Ectodermal cell (in vitro differentiated cells): ENCODE measurements at regions not wholly inside any gene's neighbourhood (a gene's known extent, or its start where the extent isn't known, plus 50 kb on each side); places are given as distances from the start of the nearest gene placed in this dataset.

ENCODE experiments used
- H3K27ac ChIP-seq: 2 replicates; pipeline ENCODE4 v1.7.0; 2013; ENCODE audit warnings: mild to moderate bottlenecking, low read depth, low read length; ENCODE audit not compliant: insufficient read depth, poor library complexity, severe bottlenecking
- H3K27me3 ChIP-seq: 2 replicates; pipeline ENCODE4 v1.7.0; 2013; ENCODE audit warnings: mild to moderate bottlenecking, low read length; ENCODE audit not compliant: insufficient read depth, control insufficient read depth, poor library complexity, severe bottlenecking
- H3K36me3 ChIP-seq: one replicate; pipeline ENCODE4 v1.7.0; 2013; ENCODE audit warnings: low read length; ENCODE audit not compliant: control insufficient read depth, insufficient read depth
- H3K4me1 ChIP-seq: one replicate; pipeline ENCODE4 v1.7.0; 2013; ENCODE audit warnings: low read length; ENCODE audit not compliant: control insufficient read depth, insufficient read depth
- H3K4me3 ChIP-seq: 2 replicates; pipeline ENCODE4 v1.7.0; 2013; ENCODE audit warnings: low read depth, low read length, control low read depth; ENCODE audit not compliant: insufficient read depth
- H3K9me3 ChIP-seq: 2 replicates; pipeline ENCODE4 v1.7.0; 2013; ENCODE audit warnings: mild to moderate bottlenecking, low read length, moderate library complexity; ENCODE audit not compliant: control insufficient read depth
- WGBS, 2 experiments: methylation state at CpG; one replicate each; pipeline ENCODE4 v1.1.7; 2013; ENCODE audit warnings: missing lambda C conversion rate in 2 of 2; 5-methylcytosine and 5-hydroxymethylcytosine counted together

DNA sequence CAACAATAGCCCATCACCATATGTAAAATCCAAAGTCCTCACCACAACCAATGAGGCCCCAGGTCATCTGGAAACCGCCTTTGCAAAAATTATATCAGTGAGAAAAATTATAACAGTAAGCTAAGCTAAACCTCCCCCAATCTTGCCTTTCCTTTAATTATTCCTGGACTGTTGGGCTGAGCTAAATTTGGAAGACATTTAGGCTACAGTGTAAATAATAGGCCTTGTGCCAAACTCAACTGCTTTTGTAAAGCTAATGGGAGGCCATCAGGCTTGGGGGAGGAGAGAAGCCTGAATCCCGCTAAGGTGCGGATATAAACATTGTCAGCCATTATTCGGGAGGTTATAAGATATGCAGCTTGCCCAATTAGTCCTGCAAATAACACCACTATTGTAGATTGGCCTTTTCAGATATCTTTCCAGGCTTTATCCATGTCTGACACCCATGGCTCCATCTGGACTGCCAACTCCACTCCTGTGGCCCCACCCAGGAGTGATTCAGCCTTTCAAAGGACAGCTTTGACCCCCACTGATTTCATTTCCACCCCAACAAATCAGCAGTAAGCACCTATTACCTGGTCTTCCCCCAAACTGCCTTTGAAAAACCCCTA, 53.0 kb upstream of the CA12 start:
- H3K9me3 ChIP-seq = no peaks in the 10 kb centered on the region
- no peaks in the 10 kb centered on the region for H3K27me3 ChIP-seq
- no peak overlapping the region for H3K27ac ChIP-seq
- WGBS, 2 experiments = 89 to 93% methylated on average over 4 of the region's 4 CpGs
- H3K4me3 ChIP-seq = no peak overlapping the region
- no peaks in the 10 kb centered on the region for H3K36me3 ChIP-seq
- H3K4me1 ChIP-seq = peaks cover 10% of the 10 kb centered on the region

DNA sequence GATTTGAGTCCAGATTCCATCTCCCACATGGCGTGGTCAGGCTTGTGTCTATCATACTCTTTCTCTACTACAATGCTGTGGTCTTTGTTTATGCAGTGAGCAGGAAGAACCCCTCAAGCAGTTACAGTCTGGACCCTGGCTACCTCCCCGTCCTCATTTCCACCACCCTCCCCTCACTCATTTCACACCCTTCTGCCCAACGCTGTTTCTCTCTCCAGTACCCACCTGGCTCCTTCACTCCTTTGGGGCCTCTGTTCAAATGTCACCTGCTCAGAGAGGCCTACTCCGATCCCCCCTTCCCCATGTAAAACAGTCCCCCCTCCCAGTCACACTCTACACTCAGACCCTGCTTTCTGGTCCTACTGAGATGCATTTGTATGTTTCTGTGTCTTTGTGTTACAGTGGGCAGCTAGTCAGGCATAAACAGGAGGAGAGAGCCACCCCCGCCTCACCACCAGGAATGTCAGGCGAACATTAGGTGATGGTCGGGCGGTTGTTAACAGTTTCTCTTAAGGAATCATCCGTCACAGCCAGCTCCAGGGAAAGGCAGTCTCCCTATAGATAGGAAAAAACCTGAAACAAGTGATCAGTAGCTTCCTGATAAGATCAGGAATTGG, 53.7 kb upstream of the CA12 start:
- Histone ChIP-seq H3K4me1 (peaks cover 10% of the 10 kb centered on the region), H3K9me3 (no peaks in the 10 kb centered on the region), H3K27ac (no peak overlapping the region), H3K27me3 (no peaks in the 10 kb centered on the region), H3K4me3 (no peak overlapping the region), H3K36me3 (no peaks in the 10 kb centered on the region)
- WGBS, 2 experiments = 92 to 95% methylated on average over 9 of the region's 9 CpGs

GRCh38 chr15:63436341-63436740, 54.7 kb upstream of the CA12 start:
- Histone ChIP-seq H3K4me3 (no peak overlapping the region), H3K27me3 (no peaks in the 10 kb centered on the region), H3K4me1 (peaks cover 10% of the 10 kb centered on the region), H3K36me3 (no peaks in the 10 kb centered on the region), H3K9me3 (no peaks in the 10 kb centered on the region), H3K27ac (no peak overlapping the region)
- WGBS, 2 experiments = 93 to 97% methylated on average over 2 of the region's 2 CpGs

DNA sequence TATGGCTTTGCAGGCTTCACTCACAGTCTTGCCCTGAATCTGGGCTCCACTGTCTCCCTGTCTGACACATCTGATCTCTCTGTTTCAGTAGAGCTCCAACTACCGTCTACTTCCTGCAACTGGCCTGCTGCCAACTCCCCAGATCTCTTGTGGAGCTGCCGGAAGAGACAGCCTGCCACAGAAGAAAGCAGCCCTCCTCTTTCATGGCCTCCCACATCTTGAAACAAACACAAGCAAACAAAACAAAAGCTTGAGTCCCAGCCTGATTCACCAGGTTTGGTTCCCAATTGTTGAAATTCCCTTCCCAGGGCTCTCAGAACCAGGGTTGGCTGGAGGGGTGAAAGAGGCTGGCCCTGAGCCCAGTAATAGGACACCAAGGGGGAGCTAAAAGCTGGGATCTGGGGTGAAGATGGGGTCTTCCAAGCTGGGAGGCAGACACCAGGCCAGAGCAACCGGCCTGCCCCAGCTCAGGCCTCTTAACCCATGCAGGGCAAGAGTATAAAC, 55.3 kb upstream of the CA12 start:
- Histone ChIP-seq H3K27ac (peak overlapping the region; percentile 30), H3K9me3 (no peaks in the 10 kb centered on the region), H3K4me1 (peaks cover 10% of the 10 kb centered on the region), H3K36me3 (no peaks in the 10 kb centered on the region), H3K27me3 (no peaks in the 10 kb centered on the region), H3K4me3 (no peak overlapping the region)
- 9 to 17% methylated on average over 3 of the region's 3 CpGs for WGBS, 2 experiments

GRCh38 chr15:63439536-63440264, 58.1 kb upstream of the CA12 start:
- H3K27ac ChIP-seq = no peak overlapping the region
- 88 to 90% methylated on average over 7 of the region's 7 CpGs for WGBS, 2 experiments
- H3K36me3 ChIP-seq = no peaks in the 10 kb centered on the region
- H3K9me3 ChIP-seq = no peaks in the 10 kb centered on the region
- H3K27me3 ChIP-seq = no peaks in the 10 kb centered on the region
- H3K4me1 ChIP-seq = peaks cover 10% of the 10 kb centered on the region
- H3K4me3 ChIP-seq = no peak overlapping the region

DNA sequence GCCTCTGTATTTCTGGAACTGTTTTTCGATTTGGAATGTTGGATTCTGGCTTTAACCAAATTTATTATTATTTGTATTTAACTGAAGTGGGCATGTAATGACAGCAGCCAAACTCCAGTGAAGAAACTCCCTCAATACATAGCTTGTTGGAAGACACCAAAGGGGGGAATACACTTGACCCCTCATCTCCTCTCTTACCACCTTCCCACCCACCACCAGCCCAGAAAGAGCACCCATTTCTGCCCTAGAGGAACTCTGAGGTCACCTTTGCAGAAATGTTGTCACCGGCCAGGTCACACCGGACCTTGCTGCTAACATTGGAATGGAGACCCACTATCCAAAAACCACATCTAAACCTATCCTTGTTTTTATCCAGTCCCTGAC, 58.6 kb upstream of the CA12 start:
- Histone ChIP-seq H3K27ac (no peak overlapping the region), H3K27me3 (no peaks in the 10 kb centered on the region), H3K4me3 (no peak overlapping the region), H3K9me3 (no peaks in the 10 kb centered on the region), H3K4me1 (peaks cover 10% of the 10 kb centered on the region), H3K36me3 (no peaks in the 10 kb centered on the region)
- WGBS, 2 experiments = 96 to 100% methylated on average over 2 to 3 of the region's 3 CpGs

DNA sequence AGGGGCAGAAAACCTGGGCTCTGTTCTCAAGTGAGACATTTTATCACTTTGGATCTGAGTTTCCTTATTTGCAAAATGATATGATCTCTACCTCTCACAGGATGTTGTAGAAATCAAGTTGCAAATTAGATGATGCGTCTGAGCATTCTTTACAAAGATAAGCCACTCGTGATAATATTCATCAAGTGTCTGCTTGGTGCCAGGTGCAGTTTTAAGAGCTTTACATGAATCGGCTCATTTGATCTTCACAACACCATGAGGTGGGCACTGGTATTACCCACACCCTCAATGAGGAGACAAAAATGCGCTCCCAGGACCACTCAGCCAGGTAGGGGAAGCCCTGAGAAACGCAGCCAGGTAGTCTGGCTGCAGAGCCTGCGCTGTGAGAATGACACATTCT, 59.1 kb upstream of the CA12 start:
- H3K27ac ChIP-seq = no peak overlapping the region
- H3K36me3 ChIP-seq = no peaks in the 10 kb centered on the region
- WGBS, 2 experiments = 84 to 86% methylated on average over 6 of the region's 6 CpGs

GRCh38 chr15:63441266-63441665, 59.6 kb upstream of the CA12 start:
- no peaks in the 10 kb centered on the region for H3K27me3 ChIP-seq
- no peaks in the 10 kb centered on the region for H3K9me3 ChIP-seq
- no peak overlapping the region for H3K4me3 ChIP-seq
- H3K4me1 ChIP-seq = peaks cover 7% of the 10 kb centered on the region
- no peaks in the 10 kb centered on the region for H3K36me3 ChIP-seq
- 96 to 98% methylated on average over 2 of the region's 2 CpGs for WGBS, 2 experiments
- no peak overlapping the region for H3K27ac ChIP-seq

More for the DNA sequence above, 59.1 kb upstream of the CA12 start:
- Histone ChIP-seq H3K4me1 (peaks cover 10% of the 10 kb centered on the region), H3K27me3 (no peaks in the 10 kb centered on the region), H3K4me3 (no peak overlapping the region), H3K9me3 (no peaks in the 10 kb centered on the region)

GRCh38 chr15:63442080-63442479, 60.4 kb upstream of the CA12 start:
- Histone ChIP-seq H3K36me3 (no peaks in the 10 kb centered on the region), H3K4me3 (no peak overlapping the region), H3K27me3 (no peaks in the 10 kb centered on the region), H3K27ac (no peak overlapping the region), H3K4me1 (no peaks in the 10 kb centered on the region), H3K9me3 (no peaks in the 10 kb centered on the region)
- 95 to 96% methylated on average over 6 of the region's 6 CpGs for WGBS, 2 experiments

- no peaks in the 10 kb centered on the region for H3K36me3 ChIP-seq
- no peak overlapping the region for H3K27ac ChIP-seq
- no peaks in the 10 kb centered on the region for H3K9me3 ChIP-seq
- no peaks in the 10 kb centered on the region for H3K4me1 ChIP-seq
- no peak overlapping the region for H3K4me3 ChIP-seq
- H3K27me3 ChIP-seq = no peaks in the 10 kb centered on the region
Measured at GRCh38 chr15:63444611-63445010, 59.8 kb upstream of the USP3 start.
